ACC112 (cell line): ENCODE measurements at regions not wholly inside any gene's neighbourhood (a gene's known extent, or its start where the extent isn't known, plus 50 kb on each side); places are given as distances from the start of the nearest gene placed in this dataset.

Experiments
- H2AFZ ChIP-seq: fragments of 200-600 bp; sonication (generic); one replicate; pipeline ENCODE4 v1.6.0; 2017; ENCODE audit warnings: antibody characterized with exemption, low read length; ENCODE audit not compliant: unreplicated experiment
- H3K27ac ChIP-seq: fragments of 200-600 bp; sonication (generic); 2 replicates; pipeline ENCODE4 v1.5.1; 2014; ENCODE audit warnings: low read depth, mild to moderate bottlenecking, antibody characterized with exemption, low read length, moderate library complexity
- H3K27me3 ChIP-seq: fragments of 200-600 bp; sonication (generic); 2 replicates; pipeline ENCODE4 v1.6.1; 2014; ENCODE audit warnings: mild to moderate bottlenecking, antibody characterized with exemption, low read length, moderate library complexity, mixed read lengths; ENCODE audit not compliant: insufficient read depth
- H3K36me3 ChIP-seq: fragments of 200-600 bp; sonication (generic); 2 replicates; pipeline ENCODE4 v1.6.1; 2016; ENCODE audit warnings: mild to moderate bottlenecking, antibody characterized with exemption, low read length, moderate library complexity, mixed read lengths; ENCODE audit not compliant: insufficient read depth
- H3K4me1 ChIP-seq: fragments of 200-600 bp; sonication (generic); one replicate; pipeline ENCODE4 v1.6.1; 2016; ENCODE audit warnings: low read length, mixed read lengths; ENCODE audit not compliant: insufficient read depth, unreplicated experiment, control insufficient read depth
- H3K4me3 ChIP-seq: fragments of 200-600 bp; sonication (generic); 2 replicates; pipeline ENCODE4 v1.5.1; 2014; ENCODE audit warnings: mild to moderate bottlenecking, low read depth, low read length
- H3K79me2 ChIP-seq: fragments of 200-600 bp; sonication (generic); one replicate; pipeline ENCODE4 v1.6.0; 2016; ENCODE audit warnings: low read length; ENCODE audit not compliant: control insufficient read depth, unreplicated experiment, insufficient read depth

DNA sequence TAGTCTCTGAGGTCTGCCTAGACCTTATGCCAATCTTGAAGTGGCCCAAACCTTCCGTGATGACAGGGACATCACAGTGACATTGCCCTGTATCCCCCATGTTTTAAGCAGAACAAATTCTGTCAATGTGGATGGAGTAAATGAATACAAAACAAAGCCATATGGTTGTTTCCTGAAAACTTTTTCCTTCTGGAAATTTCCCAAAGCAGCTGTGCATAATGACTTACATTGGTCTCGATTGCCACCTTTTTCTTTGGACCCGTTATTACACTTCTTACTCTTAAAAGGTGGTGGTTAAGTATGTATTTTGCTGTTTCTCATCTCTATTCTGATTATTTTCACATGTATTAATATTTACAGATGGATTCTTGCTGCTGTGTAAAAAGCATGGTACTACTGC is 411.2 kb upstream of the KLF6 start:
- Histone ChIP-seq H3K4me1 (peaks cover 9% of the 10 kb centered on the region), H3K79me2 (no peaks in the 10 kb centered on the region), H3K27ac (no peak overlapping the region), H3K36me3 (no peaks in the 10 kb centered on the region), H2AFZ (no peak overlapping the region), H3K4me3 (no peak overlapping the region), H3K27me3 (no peaks in the 10 kb centered on the region)

DNA sequence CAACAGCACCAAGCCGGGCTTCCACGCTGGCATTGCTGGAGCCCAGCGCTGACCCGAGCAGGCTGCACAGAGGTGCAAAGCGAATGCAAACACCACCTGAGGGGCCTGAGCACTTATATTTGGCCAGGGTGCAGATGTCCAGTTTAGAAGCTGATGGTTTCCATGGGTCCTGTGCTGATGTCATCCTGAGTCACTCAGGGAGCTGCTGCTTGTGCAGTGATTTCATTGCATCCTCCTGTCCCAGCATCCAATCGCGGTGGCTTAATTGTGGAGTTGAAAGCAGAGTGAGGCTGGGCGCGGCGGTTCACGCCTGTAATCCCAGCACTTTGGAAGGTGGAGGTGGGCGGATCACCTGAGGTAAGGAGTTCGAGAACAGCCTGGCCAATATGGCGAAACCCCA is 410.2 kb upstream of the KLF6 start:
- no peak overlapping the region for H3K4me3 ChIP-seq
- H3K36me3 ChIP-seq, result no peaks in the 10 kb centered on the region
- no peaks in the 10 kb centered on the region for H3K27me3 ChIP-seq
- no peaks in the 10 kb centered on the region for H3K79me2 ChIP-seq
- no peak overlapping the region for H3K27ac ChIP-seq
- H3K4me1 ChIP-seq, result peaks cover 9% of the 10 kb centered on the region
- no peak overlapping the region for H2AFZ ChIP-seq

DNA sequence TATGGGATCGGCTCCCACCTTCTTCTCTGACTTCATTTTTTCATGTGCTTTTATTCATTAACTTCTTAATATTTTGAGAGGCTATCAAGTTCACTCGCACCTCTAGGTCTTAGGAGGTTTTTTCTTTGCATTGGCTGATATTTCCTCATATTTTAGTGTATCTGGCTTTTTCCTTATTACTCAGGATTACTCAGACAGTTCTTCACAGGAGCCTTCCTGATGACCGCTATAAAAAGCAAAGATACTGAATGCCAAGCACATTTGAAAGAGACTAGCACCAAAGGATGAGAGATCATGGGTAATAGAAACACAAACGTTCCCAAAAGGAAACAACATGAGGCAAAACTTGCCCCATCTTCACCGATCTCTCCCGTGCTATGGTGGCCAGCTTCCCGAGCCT is 409.2 kb upstream of the KLF6 start:
- no peak overlapping the region for H2AFZ ChIP-seq
- peaks cover 9% of the 10 kb centered on the region for H3K4me1 ChIP-seq
- 0 out of 2 replicates have a peak overlapping the region, but pooled peaks have one; percentile 8 for H3K27ac ChIP-seq
- H3K36me3 ChIP-seq, result no peaks in the 10 kb centered on the region
- no peak overlapping the region for H3K4me3 ChIP-seq
- H3K79me2 ChIP-seq, result no peaks in the 10 kb centered on the region
- H3K27me3 ChIP-seq, result no peaks in the 10 kb centered on the region

DNA sequence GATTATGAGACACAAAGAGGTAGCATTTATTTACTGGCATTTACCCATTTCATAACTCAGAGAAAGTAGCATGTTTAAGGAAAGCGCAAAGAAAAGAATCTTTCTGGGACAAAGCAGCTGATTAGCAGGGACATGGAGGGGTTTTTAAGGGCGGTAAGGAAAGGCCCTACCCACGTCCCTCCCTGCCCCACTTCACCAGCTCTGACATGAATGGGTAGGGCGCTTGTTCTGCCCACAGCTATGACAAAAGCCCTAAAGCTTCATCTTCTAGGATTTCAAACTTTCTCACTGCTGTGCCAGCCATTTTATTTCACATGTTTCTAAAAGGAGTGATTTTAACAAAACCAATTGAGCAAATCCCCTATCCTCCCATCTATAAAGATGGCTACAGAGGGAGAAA is 406.9 kb upstream of the KLF6 start:
- H2AFZ ChIP-seq, result no peak overlapping the region
- H3K36me3 ChIP-seq, result no peaks in the 10 kb centered on the region
- no peak overlapping the region for H3K4me3 ChIP-seq
- H3K27ac ChIP-seq, result no peak overlapping the region
- no peaks in the 10 kb centered on the region for H3K27me3 ChIP-seq
- H3K4me1 ChIP-seq, result peaks cover 7% of the 10 kb centered on the region
- no peaks in the 10 kb centered on the region for H3K79me2 ChIP-seq

DNA sequence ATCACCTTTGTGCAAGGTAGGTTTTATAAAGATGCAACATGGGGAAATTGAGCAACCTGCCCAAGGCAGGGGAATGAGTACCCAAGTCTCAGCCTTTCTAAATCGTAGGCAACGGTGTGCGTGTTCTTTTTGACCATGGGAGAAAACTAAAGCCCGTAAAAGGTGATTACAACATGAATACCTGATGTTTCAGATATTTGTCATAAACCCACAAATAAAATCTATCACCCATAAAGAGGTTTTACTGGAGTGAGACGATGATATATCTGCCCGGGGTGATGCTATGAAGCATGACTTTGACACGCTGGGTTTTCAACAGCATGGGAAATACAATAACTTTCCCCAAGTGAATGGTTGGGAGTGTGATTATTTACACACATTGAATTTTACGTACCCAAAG is 406.3 kb upstream of the KLF6 start:
- no peak overlapping the region for H3K27ac ChIP-seq
- H3K79me2 ChIP-seq, result no peaks in the 10 kb centered on the region
- no peaks in the 10 kb centered on the region for H3K27me3 ChIP-seq
- no peak overlapping the region for H3K4me3 ChIP-seq
- peaks cover 6% of the 10 kb centered on the region for H3K4me1 ChIP-seq
- no peak overlapping the region for H2AFZ ChIP-seq
- H3K36me3 ChIP-seq, result no peaks in the 10 kb centered on the region

DNA sequence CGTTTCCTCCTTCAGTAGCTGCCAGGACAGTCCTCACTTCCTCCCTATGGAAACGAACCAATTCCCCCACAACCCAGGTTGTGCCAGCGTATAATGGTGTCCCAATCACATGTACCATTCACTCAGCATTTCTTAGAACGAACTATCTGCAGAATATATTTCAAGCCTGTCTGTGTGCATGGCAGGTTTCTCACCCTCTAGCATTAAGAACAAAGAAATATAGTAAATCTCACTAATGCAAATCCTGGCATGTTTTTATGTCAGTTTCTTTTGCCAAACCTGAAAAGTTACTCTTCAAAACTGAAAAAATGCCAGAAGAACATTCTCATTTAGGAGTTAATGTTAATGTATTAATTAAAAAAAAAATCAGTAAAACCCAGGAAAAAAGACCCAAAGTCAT is 405.9 kb upstream of the KLF6 start:
- H2AFZ ChIP-seq, result no peak overlapping the region
- H3K36me3 ChIP-seq, result no peaks in the 10 kb centered on the region
- no peaks in the 10 kb centered on the region for H3K79me2 ChIP-seq
- no peak overlapping the region for H3K4me3 ChIP-seq
- no peak overlapping the region for H3K27ac ChIP-seq
- H3K27me3 ChIP-seq, result no peaks in the 10 kb centered on the region
- H3K4me1 ChIP-seq, result peaks cover 6% of the 10 kb centered on the region

DNA sequence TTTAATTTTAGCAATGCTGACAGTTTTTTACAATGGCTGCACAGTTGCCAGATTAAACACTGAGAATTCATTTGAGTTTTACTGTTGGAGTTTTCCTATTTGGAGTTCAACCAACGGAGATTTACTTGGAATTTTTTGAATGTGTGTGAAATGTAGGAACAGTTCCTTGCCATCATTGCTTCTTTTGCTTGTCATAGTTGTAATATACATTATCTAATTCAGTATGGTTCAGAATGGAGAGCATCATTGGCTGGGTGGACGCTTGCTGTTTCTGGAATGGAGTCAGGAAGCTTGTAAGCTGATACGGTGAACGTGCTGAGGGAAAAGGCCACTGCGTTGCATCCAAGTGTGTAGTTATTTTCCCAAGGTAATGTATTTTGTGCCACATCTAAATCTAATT is 404.3 kb upstream of the KLF6 start:
- no peak overlapping the region for H3K4me3 ChIP-seq
- peaks cover under 1% of the 10 kb centered on the region for H3K4me1 ChIP-seq
- H3K36me3 ChIP-seq, result no peaks in the 10 kb centered on the region
- H3K79me2 ChIP-seq, result no peaks in the 10 kb centered on the region
- no peak overlapping the region for H2AFZ ChIP-seq
- no peaks in the 10 kb centered on the region for H3K27me3 ChIP-seq
- no peak overlapping the region for H3K27ac ChIP-seq

DNA sequence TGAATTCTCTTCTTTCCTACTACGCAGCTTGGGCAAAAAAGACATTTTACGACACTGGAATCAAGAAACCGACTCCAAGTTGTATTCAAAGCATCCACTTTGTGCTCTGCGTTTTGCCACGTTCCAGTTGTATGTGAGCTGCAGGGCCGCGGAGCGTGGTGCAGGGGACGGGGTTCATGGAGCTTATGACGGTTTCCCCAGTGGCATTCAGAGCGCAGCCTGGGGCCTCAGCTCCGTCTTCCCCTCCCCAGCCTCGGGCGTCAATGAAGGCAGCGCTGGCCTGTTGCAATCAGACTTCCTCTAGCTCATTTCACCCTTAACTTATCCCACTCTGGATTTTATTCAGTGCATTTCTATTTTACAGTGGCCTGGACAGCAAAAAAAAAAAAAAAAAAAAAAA is 403.4 kb upstream of the KLF6 start:
- no peak overlapping the region for H3K4me3 ChIP-seq
- H3K79me2 ChIP-seq, result no peaks in the 10 kb centered on the region
- H2AFZ ChIP-seq, result no peak overlapping the region

DNA sequence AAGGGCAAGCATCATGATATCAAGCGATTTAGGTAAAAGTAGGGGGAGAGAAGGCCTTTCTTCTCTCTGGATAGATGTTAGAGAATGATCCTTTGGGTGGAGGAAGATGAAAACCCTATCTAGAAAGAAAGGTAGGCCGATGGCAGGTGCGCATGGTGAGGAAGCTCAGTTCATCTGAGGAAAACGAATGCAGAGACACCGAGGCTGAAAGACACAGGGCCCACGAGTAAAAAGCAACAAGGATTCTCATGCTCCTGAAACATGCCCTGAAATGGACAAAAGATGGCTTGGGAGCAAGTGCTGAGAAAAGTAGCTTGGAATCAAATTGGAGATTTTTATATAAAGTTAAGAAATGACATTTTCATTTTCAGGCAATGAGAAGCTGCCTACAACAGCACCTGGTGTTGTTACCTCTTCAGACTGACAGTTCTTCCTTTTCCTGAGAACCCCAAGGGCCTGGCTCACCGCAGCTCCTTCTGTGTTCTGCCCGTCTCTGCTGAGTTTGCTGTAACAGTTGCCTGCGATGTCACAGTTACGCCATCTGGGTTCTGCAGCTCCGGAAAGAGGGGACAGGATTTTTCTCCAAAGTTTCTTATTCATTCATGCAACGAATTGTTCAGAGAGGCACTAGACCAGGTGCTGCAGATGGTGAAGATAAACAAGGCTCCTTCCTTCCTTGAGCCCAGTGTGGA is 402.0 kb upstream of the KLF6 start:
- Histone ChIP-seq H3K4me3 (no peak overlapping the region), H3K27ac (no peak overlapping the region), H3K79me2 (no peaks in the 10 kb centered on the region)

More for the DNA sequence above, 403.4 kb upstream of the KLF6 start:
- Histone ChIP-seq H3K27me3 (no peaks in the 10 kb centered on the region), H3K36me3 (no peaks in the 10 kb centered on the region), H3K4me1 (peaks cover 3% of the 10 kb centered on the region), H3K27ac (no peak overlapping the region)

DNA sequence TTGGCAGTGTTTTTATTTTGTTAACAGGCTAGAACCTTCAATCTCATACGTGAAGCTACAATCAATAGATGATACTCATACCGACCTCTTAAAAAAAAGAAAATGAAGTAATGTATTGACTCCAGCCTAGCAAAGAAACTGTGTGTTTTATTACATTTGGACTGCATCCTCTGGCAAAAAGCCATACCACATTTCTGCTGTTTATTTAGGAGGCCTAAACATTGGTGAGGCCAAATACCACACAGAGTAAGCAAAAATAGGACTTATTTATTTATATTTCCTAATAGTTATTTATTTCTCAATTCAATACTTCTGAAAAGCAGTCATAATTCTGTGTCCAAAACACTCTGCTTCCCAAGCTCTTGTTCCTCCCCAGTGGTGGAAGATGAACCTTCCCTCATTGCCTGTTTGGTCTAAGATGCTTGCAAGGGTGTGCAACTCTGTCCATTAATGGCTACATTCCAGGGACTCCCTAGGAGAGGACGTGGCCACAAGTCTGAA is 398.8 kb upstream of the KLF6 start:
- H3K79me2 ChIP-seq, result no peaks in the 10 kb centered on the region
- no peaks in the 10 kb centered on the region for H3K27me3 ChIP-seq
- peaks cover 12% of the 10 kb centered on the region for H3K4me1 ChIP-seq
- H3K27ac ChIP-seq, result no peak overlapping the region
- H3K36me3 ChIP-seq, result no peaks in the 10 kb centered on the region
- no peak overlapping the region for H2AFZ ChIP-seq
- no peak overlapping the region for H3K4me3 ChIP-seq

More for the DNA sequence above, 402.0 kb upstream of the KLF6 start:
- no peaks in the 10 kb centered on the region for H3K27me3 ChIP-seq
- H2AFZ ChIP-seq, result no peak overlapping the region
- H3K4me1 ChIP-seq, result peaks cover 5% of the 10 kb centered on the region
- H3K36me3 ChIP-seq, result no peaks in the 10 kb centered on the region

DNA sequence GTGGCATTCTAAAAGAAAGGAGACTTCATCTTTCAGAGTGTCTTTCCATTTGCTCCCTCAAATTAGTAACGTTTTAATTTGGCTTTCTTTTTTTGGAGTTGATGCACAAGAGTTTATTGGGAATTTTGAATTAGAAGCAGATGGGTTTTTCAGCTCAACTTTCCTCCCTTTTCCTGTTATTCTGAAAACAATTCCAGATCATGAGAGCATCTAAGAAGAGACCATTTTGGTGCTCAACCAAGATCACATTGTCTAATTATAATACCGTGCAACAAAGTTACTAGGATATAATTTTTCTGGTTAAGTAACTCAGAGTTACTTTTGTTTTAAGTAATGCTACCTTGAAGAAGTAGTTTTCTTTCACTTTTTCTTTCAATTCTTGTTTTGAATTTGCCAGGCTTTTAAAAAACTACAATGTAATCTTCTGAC is 396.6 kb upstream of the KLF6 start:
- no peaks in the 10 kb centered on the region for H3K79me2 ChIP-seq
- H3K27me3 ChIP-seq, result no peaks in the 10 kb centered on the region
- H3K27ac ChIP-seq, result no peak overlapping the region
- H3K36me3 ChIP-seq, result no peaks in the 10 kb centered on the region
- peak overlapping the region; percentile 71 for H2AFZ ChIP-seq
- H3K4me1 ChIP-seq, result peaks cover 12% of the 10 kb centered on the region
- peak overlapping the region; percentile 8 for H3K4me3 ChIP-seq
